Activated CD8-positive, alpha-beta memory T cell treated with anti-CD3 and anti-CD28 coated beads for 24 hours (primary cell): ENCODE measurements at regions not wholly inside any gene's neighbourhood (a gene's known extent, or its start where the extent isn't known, plus 50 kb on each side); places are given as distances from the start of the nearest gene placed in this dataset.
"Not testable (repeated sequence)": the region's sequence is repeated elsewhere in the genome, so short reads cannot be mapped to it uniquely, and the experiment has no call there.

Source experiments
- DNase-seq: peaks from one replicate; pipeline ENCODE4 v3.0.0-alpha.2; 2020

GRCh38 chr16:66084731-66085130 is 281.8 kb upstream of the CDH5 start:
- DNase-seq: not testable (repeated sequence)

GRCh38 chr16:66084306-66084705 is 282.2 kb upstream of the CDH5 start:
- no peak for DNase-seq

GRCh38 chr16:66083171-66083570 is 283.3 kb upstream of the CDH5 start:
- DNase-seq: no peak

- DNase-seq: no peak
These were observed 284.1 kb upstream of the CDH5 start for GRCh38 chr16:66082424-66082823.

GRCh38 chr16:66081775-66082366 is 284.6 kb upstream of the CDH5 start:
- DNase-seq: no peak

GRCh38 chr16:66079671-66080334 is 286.7 kb upstream of the CDH5 start:
- no peak for DNase-seq

GRCh38 chr16:66070140-66070917 is 296.2 kb upstream of the CDH5 start:
- no peak for DNase-seq

GRCh38 chr16:66069587-66069986 is 296.9 kb upstream of the CDH5 start:
- no peak for DNase-seq

- DNase-seq: no peak
These were observed 300.1 kb upstream of the CDH5 start for GRCh38 chr16:66066404-66066803.

- DNase-seq: no peak
These were observed 300.6 kb upstream of the CDH5 start for GRCh38 chr16:66065925-66066324.

GRCh38 chr16:66064801-66065530 is 301.5 kb upstream of the CDH5 start:
- DNase-seq: no peak

GRCh38 chr16:66058832-66059231 is 307.7 kb upstream of the CDH5 start:
- no peak for DNase-seq

- DNase-seq: no peak
These were observed 308.3 kb upstream of the CDH5 start for GRCh38 chr16:66058172-66058691.

GRCh38 chr16:66057057-66057456 is 309.4 kb upstream of the CDH5 start:
- DNase-seq: no peak

- no peak for DNase-seq
These were observed 312.4 kb upstream of the CDH5 start for GRCh38 chr16:66054095-66054494.

GRCh38 chr16:66052745-66053144 is 313.7 kb upstream of the CDH5 start:
- no peak for DNase-seq

GRCh38 chr16:66050991-66051390 is 315.5 kb upstream of the CDH5 start:
- no peak for DNase-seq

- DNase-seq: no peak
These were observed 316.6 kb upstream of the CDH5 start for GRCh38 chr16:66049865-66050264.

GRCh38 chr16:66045626-66046025 is 320.9 kb upstream of the CDH5 start:
- no peak for DNase-seq

GRCh38 chr16:66044556-66044955 is 321.9 kb upstream of the CDH5 start:
- DNase-seq: no peak

GRCh38 chr16:66044089-66044488 is 322.4 kb upstream of the CDH5 start:
- DNase-seq: no peak

- DNase-seq: no peak
These were observed 323.2 kb upstream of the CDH5 start for GRCh38 chr16:66043326-66043725.

- no peak for DNase-seq
These were observed 324.1 kb upstream of the CDH5 start for GRCh38 chr16:66042341-66042740.
